IMR-90 (cell line): ENCODE measurements at regions not wholly inside any gene's neighbourhood (a gene's known extent, or its start where the extent isn't known, plus 50 kb on each side); places are given as distances from the start of the nearest gene placed in this dataset.

Source experiments
- ATAC-seq: fragments of 200-7000 bp; cut with Tn5 transposase; 2 replicates; pipeline ENCODE4 v1.9.1; 2020; ENCODE audit warnings: low read depth, mild to moderate bottlenecking, moderate library complexity
- BruUV-seq: library from RNA; stranded (reverse); fragments of 400-500 nt; replicated peaks from 2 replicates; lab custom pipeline; 2021; lab: Mats Ljungman, UMichigan
- CTCF ChIA-PET: fragments of 300-600 bp; formaldehyde crosslinking; extraction: SDS; loops from one replicate; lab custom pipeline; 2021; ENCODE audit warnings: antibody characterized with exemption; lab: Yijun Ruan, JAX
- POLR2A ChIA-PET: fragments of 300-600 bp; sonication (Branson Sonifier 250); formaldehyde crosslinking; loops from one replicate; lab custom pipeline; 2022; ENCODE audit warnings: antibody characterized with exemption; ENCODE audit not compliant: unreplicated experiment; lab: Charles Lee
- DNase-seq: peaks from one replicate; pipeline ENCODE4 v3.0.0; 2013
- H2AFZ ChIP-seq: replicated peaks from 2 replicates; pipeline ENCODE3; 2013; ENCODE audit warnings: low read length, mild to moderate bottlenecking; ENCODE audit not compliant: poor library complexity
- H2AK5ac ChIP-seq: 2 replicates; pipeline ENCODE4 v1.6.1; 2013; ENCODE audit warnings: low read depth, low read length, inconsistent platforms
- H2AK9ac ChIP-seq: replicated peaks from 2 replicates; pipeline ENCODE3; 2013; ENCODE audit warnings: mild to moderate bottlenecking, low read depth, low read length, moderate library complexity; ENCODE audit not compliant: poor library complexity
- H2BK120ac ChIP-seq: 2 replicates; pipeline ENCODE4 v1.6.1; 2013; ENCODE audit warnings: low read depth, low read length, inconsistent platforms
- H2BK15ac ChIP-seq: 3 replicates; pipeline ENCODE4 v1.6.1; 2013; ENCODE audit warnings: low read depth, low read length, inconsistent platforms
- H2BK20ac ChIP-seq: 2 replicates; pipeline ENCODE4 v1.6.1; 2013; ENCODE audit warnings: low read depth, mild to moderate bottlenecking, inconsistent platforms, low read length, moderate library complexity
- H2BK5ac ChIP-seq: 2 replicates; pipeline ENCODE4 v1.6.1; 2013; ENCODE audit warnings: mild to moderate bottlenecking, low read depth, low read length, inconsistent platforms; ENCODE audit not compliant: poor library complexity, severe bottlenecking
- H3K14ac ChIP-seq: replicated peaks from 2 replicates; pipeline ENCODE4 v1.6.1; 2013; ENCODE audit warnings: low read depth, low read length, inconsistent platforms
- H3K18ac ChIP-seq: 2 replicates; pipeline ENCODE4 v1.6.1; 2013; ENCODE audit warnings: low read depth, low read length, control low read depth
- H3K23ac ChIP-seq: 2 replicates; pipeline ENCODE4 v1.6.1; 2013; ENCODE audit warnings: low read depth, low read length, inconsistent platforms
- H3K27ac ChIP-seq: 2 replicates; pipeline ENCODE4 v1.5.1; 2013; ENCODE audit warnings: mild to moderate bottlenecking, control low read depth, low read length; ENCODE audit not compliant: insufficient read depth
- H3K27me3 ChIP-seq: 2 replicates; pipeline ENCODE4 v1.6.1; 2013; ENCODE audit warnings: low read length; ENCODE audit not compliant: control insufficient read depth, insufficient read depth
- H3K36me3 ChIP-seq: 2 replicates; pipeline ENCODE4 v1.6.1; 2013; ENCODE audit warnings: low read length, mixed read lengths; ENCODE audit not compliant: control insufficient read depth, insufficient read depth
- H3K4ac ChIP-seq: 2 replicates; pipeline ENCODE4 v1.6.1; 2013; ENCODE audit warnings: low read depth, low read length, inconsistent platforms
- H3K4me1 ChIP-seq: 2 replicates; pipeline ENCODE4 v1.6.1; 2013; ENCODE audit warnings: low read length, mixed read lengths; ENCODE audit not compliant: control insufficient read depth, insufficient read depth
- H3K4me2 ChIP-seq: 2 replicates; pipeline ENCODE4 v1.6.1; 2013; ENCODE audit warnings: low read depth, mild to moderate bottlenecking, control low read depth, low read length, moderate library complexity
- H3K4me3 ChIP-seq: 2 replicates; pipeline ENCODE4 v1.5.1; 2013; ENCODE audit warnings: low read depth, mild to moderate bottlenecking, control low read depth, low read length, moderate library complexity; ENCODE audit not compliant: insufficient read depth
- H3K56ac ChIP-seq: 2 replicates; pipeline ENCODE4 v1.6.1; 2013; ENCODE audit warnings: low read length, inconsistent platforms; ENCODE audit not compliant: insufficient read depth; ENCODE audit errors: extremely low read depth
- H3K79me1 ChIP-seq, 2 experiments: 2 replicates each; pipeline ENCODE4 v1.6.1; 2013; ENCODE audit warnings: low read length in 2 of 2, inconsistent platforms in 1 of 2, low read depth in 1 of 2
- H3K9ac ChIP-seq: 2 replicates; pipeline ENCODE4 v1.6.1; 2013; ENCODE audit warnings: low read depth, low read length, control low read depth
- H3K9me1 ChIP-seq: 2 replicates; pipeline ENCODE4 v1.6.1; 2013; ENCODE audit warnings: low read length, inconsistent platforms; ENCODE audit not compliant: insufficient read depth
- H3K9me3 ChIP-seq: 2 replicates; pipeline ENCODE4 v1.6.1; 2013; ENCODE audit warnings: low read length; ENCODE audit not compliant: control insufficient read depth, insufficient read depth
- H4K20me1 ChIP-seq: 2 replicates; pipeline ENCODE4 v1.6.1; 2013; ENCODE audit warnings: low read length, inconsistent platforms; ENCODE audit not compliant: insufficient read depth
- H4K5ac ChIP-seq: 2 replicates; pipeline ENCODE4 v1.6.1; 2013; ENCODE audit warnings: mild to moderate bottlenecking, low read depth, low read length, control low read depth
- H4K8ac ChIP-seq, 2 experiments: 2 replicates each; pipeline ENCODE4 v1.6.1; 2013; ENCODE audit warnings: low read depth in 2 of 2, low read length in 2 of 2, control low read depth in 1 of 2, inconsistent platforms in 1 of 2
- H4K91ac ChIP-seq: 2 replicates; pipeline ENCODE4 v1.6.1; 2013; ENCODE audit warnings: low read depth, low read length, inconsistent platforms; ENCODE audit not compliant: insufficient read depth
- BHLHE40 ChIP-seq: fragments of 150-350 bp; IDR thresholded peaks from 2 replicates; pipeline ENCODE4 v1.6.1; 2016; ENCODE audit warnings: mild to moderate bottlenecking, low read depth, low read length
- CEBPB ChIP-seq: IDR thresholded peaks from 2 replicates; pipeline ENCODE4 v1.6.1; 2012; ENCODE audit warnings: low read depth, low read length, improper control_type of control experiment
- CHD1 ChIP-seq: IDR thresholded peaks from 2 replicates; pipeline ENCODE4 v1.6.1; 2012; ENCODE audit warnings: low read depth, low read length, improper control_type of control experiment
- FOS ChIP-seq: fragments of 150-350 bp; IDR thresholded peaks from 2 replicates; pipeline ENCODE4 v1.6.1; 2016; ENCODE audit warnings: low read depth, low read length
- MAFK ChIP-seq: IDR thresholded peaks from 2 replicates; pipeline ENCODE4 v1.6.1; 2012; ENCODE audit warnings: low read depth, low read length, improper control_type of control experiment
- MAZ ChIP-seq: IDR thresholded peaks from 2 replicates; pipeline ENCODE4 v1.6.1; 2012; ENCODE audit warnings: low read depth, mild to moderate bottlenecking, low read length, improper control_type of control experiment, moderate library complexity, borderline replicate concordance
- MXI1 ChIP-seq: IDR thresholded peaks from 2 replicates; pipeline ENCODE4 v1.6.1; 2012; ENCODE audit warnings: low read depth, mild to moderate bottlenecking, low read length, moderate library complexity, borderline replicate concordance
- NFE2L2 ChIP-seq: fragments of 150-350 bp; IDR thresholded peaks from 2 replicates; pipeline ENCODE4 v1.6.1; 2016; ENCODE audit warnings: low read depth, mild to moderate bottlenecking, low read length
- POLR2A ChIP-seq: IDR thresholded peaks from 2 replicates; pipeline ENCODE4 v1.6.1; 2012; ENCODE audit warnings: mild to moderate bottlenecking, low read depth, low read length
- RAD21 ChIP-seq: IDR thresholded peaks from 2 replicates; pipeline ENCODE4 v1.6.1; 2012; ENCODE audit warnings: low read length, improper control_type of control experiment
- RCOR1 ChIP-seq: IDR thresholded peaks from 2 replicates; pipeline ENCODE4 v1.6.1; 2012; ENCODE audit warnings: mild to moderate bottlenecking, low read length, improper control_type of control experiment; ENCODE audit not compliant: insufficient replicate concordance
- RFX5 ChIP-seq: IDR thresholded peaks from 2 replicates; pipeline ENCODE4 v1.8.0; 2012; ENCODE audit warnings: low read depth, mild to moderate bottlenecking, low read length, moderate library complexity
- SMC3 ChIP-seq: fragments of 150-350 bp; IDR thresholded peaks from 2 replicates; pipeline ENCODE4 v1.6.1; 2016; ENCODE audit warnings: low read depth, mild to moderate bottlenecking, antibody characterized with exemption, low read length, moderate library complexity
- WGBS, 2 experiments: methylation state at CpG; one replicate each; pipeline versions ENCODE4 v1.1.5 to v1.1.7; 2013; ENCODE audit warnings: missing lambda C conversion rate in 2 of 2; ENCODE audit not compliant: insufficient read length in 1 of 2; ENCODE audit errors: extremely low coverage in 2 of 2; 5-methylcytosine and 5-hydroxymethylcytosine counted together
- dilution Hi-C: fragments of 300-500 bp; cut with HindIII; formaldehyde crosslinking; loops from one replicate; pipeline ENCODE4 v1.14.3; 2018; ENCODE audit warnings: low sequenced_read_pairs; ENCODE audit not compliant: unreplicated experiment
- in situ Hi-C: fragments of 300-500 bp; cut with MboI; formaldehyde crosslinking; loops from 3 replicates; pipeline ENCODE4 v1.14.3; 2019; ENCODE audit warnings: low sequenced_read_pairs, inconsistent platforms, mixed read lengths
- intact Hi-C: fragments of 100-400 bp; cut with micrococcal nuclease; formaldehyde crosslinking; loops from 2 replicates; pipeline ENCODE4 v1.10.0; 2022
- TF ChIP-seq, protein P1 (sequence below): conservative IDR thresholded peaks from 2 replicates; pipeline ENCODE4 v1.5.1; 2012; ENCODE audit warnings: mild to moderate bottlenecking, low read depth, low read length, improper control_type of control experiment
- TF ChIP-seq, protein P2 (sequence below): fragments of 150-350 bp; IDR thresholded peaks from 2 replicates; pipeline ENCODE4 v1.6.1; 2016; ENCODE audit warnings: low read depth, mild to moderate bottlenecking, low read length, moderate library complexity, borderline replicate concordance
- TF ChIP-seq, protein P3 (sequence below): fragments of 150-350 bp; IDR thresholded peaks from 2 replicates; pipeline ENCODE4 v1.6.1; 2017; ENCODE audit warnings: mild to moderate bottlenecking, antibody characterized with exemption, low read length, low read depth

DNA sequence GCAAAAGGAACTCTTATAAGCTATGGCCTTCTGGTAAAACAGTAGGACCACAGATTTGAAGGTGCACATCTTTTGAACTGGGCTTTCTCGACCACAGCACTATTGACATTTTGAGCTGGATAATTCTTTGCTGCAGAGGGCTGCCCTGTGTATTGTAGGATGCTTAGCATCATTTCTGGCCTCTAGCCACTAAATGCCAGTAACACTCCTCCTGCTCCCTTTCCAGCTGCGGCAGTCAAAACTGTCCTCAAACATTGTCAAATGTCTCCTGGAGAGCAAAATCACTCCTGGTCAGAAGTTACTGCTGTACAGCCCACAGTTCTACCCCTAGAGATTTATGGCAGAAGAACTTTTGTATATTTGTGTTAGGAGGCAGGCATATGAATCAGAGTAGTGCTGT is 836.7 kb downstream of the PLA2G4A start:
- no peak overlapping the region for H3K9ac ChIP-seq
- TF ChIP-seq RFX5 (no peak), RCOR1 (no peak), FOS (no peak), CEBPB (no peak), MAZ (no peak), BHLHE40 (no peak), MAFK (no peak), POLR2A (no peak), CHD1 (no peak), MXI1 (no peak), NFE2L2 (no peak), SMC3 (no peak), RAD21 (no peak)
- TF ChIP-seq, protein P1, sequence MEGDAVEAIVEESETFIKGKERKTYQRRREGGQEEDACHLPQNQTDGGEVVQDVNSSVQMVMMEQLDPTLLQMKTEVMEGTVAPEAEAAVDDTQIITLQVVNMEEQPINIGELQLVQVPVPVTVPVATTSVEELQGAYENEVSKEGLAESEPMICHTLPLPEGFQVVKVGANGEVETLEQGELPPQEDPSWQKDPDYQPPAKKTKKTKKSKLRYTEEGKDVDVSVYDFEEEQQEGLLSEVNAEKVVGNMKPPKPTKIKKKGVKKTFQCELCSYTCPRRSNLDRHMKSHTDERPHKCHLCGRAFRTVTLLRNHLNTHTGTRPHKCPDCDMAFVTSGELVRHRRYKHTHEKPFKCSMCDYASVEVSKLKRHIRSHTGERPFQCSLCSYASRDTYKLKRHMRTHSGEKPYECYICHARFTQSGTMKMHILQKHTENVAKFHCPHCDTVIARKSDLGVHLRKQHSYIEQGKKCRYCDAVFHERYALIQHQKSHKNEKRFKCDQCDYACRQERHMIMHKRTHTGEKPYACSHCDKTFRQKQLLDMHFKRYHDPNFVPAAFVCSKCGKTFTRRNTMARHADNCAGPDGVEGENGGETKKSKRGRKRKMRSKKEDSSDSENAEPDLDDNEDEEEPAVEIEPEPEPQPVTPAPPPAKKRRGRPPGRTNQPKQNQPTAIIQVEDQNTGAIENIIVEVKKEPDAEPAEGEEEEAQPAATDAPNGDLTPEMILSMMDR: no peak
- TF ChIP-seq, protein P2, sequence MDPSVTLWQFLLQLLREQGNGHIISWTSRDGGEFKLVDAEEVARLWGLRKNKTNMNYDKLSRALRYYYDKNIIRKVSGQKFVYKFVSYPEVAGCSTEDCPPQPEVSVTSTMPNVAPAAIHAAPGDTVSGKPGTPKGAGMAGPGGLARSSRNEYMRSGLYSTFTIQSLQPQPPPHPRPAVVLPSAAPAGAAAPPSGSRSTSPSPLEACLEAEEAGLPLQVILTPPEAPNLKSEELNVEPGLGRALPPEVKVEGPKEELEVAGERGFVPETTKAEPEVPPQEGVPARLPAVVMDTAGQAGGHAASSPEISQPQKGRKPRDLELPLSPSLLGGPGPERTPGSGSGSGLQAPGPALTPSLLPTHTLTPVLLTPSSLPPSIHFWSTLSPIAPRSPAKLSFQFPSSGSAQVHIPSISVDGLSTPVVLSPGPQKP: no peak
- TF ChIP-seq, protein P3, sequence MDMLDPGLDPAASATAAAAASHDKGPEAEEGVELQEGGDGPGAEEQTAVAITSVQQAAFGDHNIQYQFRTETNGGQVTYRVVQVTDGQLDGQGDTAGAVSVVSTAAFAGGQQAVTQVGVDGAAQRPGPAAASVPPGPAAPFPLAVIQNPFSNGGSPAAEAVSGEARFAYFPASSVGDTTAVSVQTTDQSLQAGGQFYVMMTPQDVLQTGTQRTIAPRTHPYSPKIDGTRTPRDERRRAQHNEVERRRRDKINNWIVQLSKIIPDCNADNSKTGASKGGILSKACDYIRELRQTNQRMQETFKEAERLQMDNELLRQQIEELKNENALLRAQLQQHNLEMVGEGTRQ: no peak
- no peaks in the 10 kb centered on the region for H3K9me3 ChIP-seq
- H3K56ac ChIP-seq: no peak overlapping the region
- no peak overlapping the region for H3K27ac ChIP-seq
- H2AFZ ChIP-seq: peak overlapping the region; percentile 47
- H4K5ac ChIP-seq: no peak overlapping the region
- no peak overlapping the region for H3K4ac ChIP-seq
- H3K9me1 ChIP-seq: no peaks in the 10 kb centered on the region
- H3K4me3 ChIP-seq: no peak overlapping the region
- dilution Hi-C loops: no loop called here
- no peak overlapping the region for H2BK15ac ChIP-seq
- H3K14ac ChIP-seq: no peak overlapping the region
- H3K79me1 ChIP-seq: no peaks in the 10 kb centered on the region
- H2BK20ac ChIP-seq: no peak overlapping the region
- ChIA-PET POLR2A (no interaction called here), CTCF (no interaction called here)
- no peak overlapping the region for H4K8ac ChIP-seq
- no peaks in the 10 kb centered on the region for H3K27me3 ChIP-seq
- no peaks in the 10 kb centered on the region for H3K4me1 ChIP-seq
- intact Hi-C loops: no loop called here
- no peak overlapping the region for H2BK120ac ChIP-seq
- ATAC-seq (no peak), DNase-seq (no peak)
- H4K91ac ChIP-seq: no peak overlapping the region
- no peak overlapping the region for H3K4me2 ChIP-seq
- H2BK5ac ChIP-seq: no peak overlapping the region
- H3K18ac ChIP-seq: no peak overlapping the region
- no peak overlapping the region for H2AK9ac ChIP-seq
- no TSS peak for BruUV-seq
- H3K23ac ChIP-seq: no peak overlapping the region
- H4K20me1 ChIP-seq: no peaks in the 10 kb centered on the region
- H3K36me3 ChIP-seq: no peaks in the 10 kb centered on the region
- WGBS, 2 experiments: no CpG with 5 or more reads among the region's 2 CpGs
- no peak overlapping the region for H2AK5ac ChIP-seq
- in situ Hi-C loops: no loop called here
